ENCODE measurements at regions not wholly inside any gene's neighbourhood (a gene's known extent, or its start where the extent isn't known, plus 50 kb on each side); places are given as distances from the start of the nearest gene placed in this dataset.

- TF ChIP-seq IRF5 (IDR thresholded peaks at IDR 0.05; ENCODE audit: borderline replicate concordance): no peak
- TF ChIP-seq JUND (IDR thresholded peaks at IDR 0.05; ENCODE audit: low read depth, low read length): no peak
- TF ChIP-seq SREBF1 (IDR thresholded peaks at IDR 0.05; ENCODE audit: low read length): no peak
Measured at GRCh38 chr2:67312871-67313270, 84.3 kb upstream of the ETAA1 start (continued).

GRCh38 chr2:67313536-67313935 lies 83.6 kb upstream of the ETAA1 start:
- BruUV-seq (replicated peaks): no TSS peak
- H3K4me1 ChIP-seq (ENCODE audit: control insufficient read depth, insufficient read depth, low read length): no peaks in the 10 kb centered on the region
- no peaks in the 10 kb centered on the region for H3K9me3 ChIP-seq (replicated peaks; ENCODE audit: control insufficient read depth, insufficient read depth, low read length)
- H3K79me2 ChIP-seq (ENCODE audit: control insufficient read depth, insufficient read depth, low read length): no peaks in the 10 kb centered on the region
- ChIA-PET SMC1A (ENCODE audit: uncharacterized antibody, unreplicated experiment) (no interaction called here), RAD21 (ENCODE audit: unreplicated experiment) (no interaction called here), POLR2A (no interaction called here), CTCF (interaction anchor here (0.7 kb wide), 1 partner anchor 255 kb away, joined by 4 read pairs; no protein-coding TSS in a partner anchor)
- H3K4me2 ChIP-seq (ENCODE audit: control insufficient read depth, insufficient read depth): no peak overlapping the region
- H4K20me1 ChIP-seq (ENCODE audit: control insufficient read depth, insufficient read depth): no peaks in the 10 kb centered on the region
- H3K4me3 ChIP-seq: no peak overlapping the region
- no peak overlapping the region for H2AFZ ChIP-seq (ENCODE audit: control insufficient read depth, low read depth, low read length)
- WGBS (ENCODE audit: insufficient coverage, insufficient replicate concordance, low lambda C conversion rate, missing lambda C conversion rate): 0% methylated on average over 1 of the region's 1 CpG
- no peaks in the 10 kb centered on the region for H3K36me3 ChIP-seq (ENCODE audit: control insufficient read depth in 2 of 2, insufficient read depth in 2 of 2, low read length in 1 of 2)
- FAIRE-seq: no peak
- intact Hi-C loops (cut with micrococcal nuclease; ENCODE audit: unreplicated experiment) (no loop called here), in situ Hi-C loops (cut with MboI) (no loop called here)
- H3K27me3 ChIP-seq (replicated peaks in 1 of 2; ENCODE audit: control insufficient read depth in 2 of 2, insufficient read depth in 2 of 2, low read length in 1 of 2): no peaks in the 10 kb centered on the region; a peak in 1 of 4 replicates
- no peak overlapping the region for H3K27ac ChIP-seq (ENCODE audit: control insufficient read depth, insufficient read depth)
- no peak for ATAC-seq
- DNase-seq (ENCODE audit: low read depth, low spot score): no peak
- TF ChIP-seq TCF12 (IDR thresholded peaks at IDR 0.05; ENCODE audit: low read depth, low read length) (no peak), HDAC6 (IDR thresholded peaks at IDR 0.05; ENCODE audit: unreplicated experiment) (no peak), GATAD2B (conservative IDR thresholded peaks at IDR 0.05; ENCODE audit: low read depth) (no peak), SIX5 (IDR thresholded peaks at IDR 0.05; ENCODE audit: low read depth, low read length, severe bottlenecking) (no peak), KLF5 (IDR thresholded peaks at IDR 0.05; ENCODE audit: partially characterized antibody) (no peak), ATF7 (IDR thresholded peaks at IDR 0.05; ENCODE audit: low read depth) (no peak), RELA (IDR thresholded peaks at IDR 0.05; ENCODE audit: borderline replicate concordance, partially characterized antibody) (no peak), RBBP5 (conservative IDR thresholded peaks at IDR 0.05) (no peak), WRNIP1 (IDR thresholded peaks at IDR 0.05; ENCODE audit: borderline replicate concordance, low read depth, low read length) (no peak), KAT2A (conservative IDR thresholded peaks at IDR 0.05; ENCODE audit: control insufficient read depth, low read depth, low read length) (no peak), SMAD5 (IDR thresholded peaks at IDR 0.05; ENCODE audit: low read depth) (no peak), NFXL1 (IDR thresholded peaks at IDR 0.05; ENCODE audit: borderline replicate concordance) (no peak), NFIC (IDR thresholded peaks at IDR 0.05; ENCODE audit: low read depth, low read length) (no peak), FOXK2 (IDR thresholded peaks at IDR 0.05) (no peak), MTA2 (IDR thresholded peaks at IDR 0.05; ENCODE audit: low read depth) (no peak), KDM1A (IDR thresholded peaks at IDR 0.05; ENCODE audit: borderline replicate concordance) (no peak), NBN (IDR thresholded peaks at IDR 0.05) (no peak)
- no peak overlapping the region for H3K9ac ChIP-seq (ENCODE audit: control insufficient read depth, insufficient read depth, low read length)

Data from GM12878 (cell line).